Natural killer cell (primary cell): ENCODE measurements at regions not wholly inside any gene's neighbourhood (a gene's known extent, or its start where the extent isn't known, plus 50 kb on each side); places are given as distances from the start of the nearest gene placed in this dataset.

Experiments used
- ATAC-seq, 3 donors: fragments of 150-1000 bp in 2 of 3; fragments of 200-7000 bp in 1 of 3; cut with Tn5 transposase; 1 replicate in 1 of 3; 2 replicates in 2 of 3; pipeline ENCODE4 v1.10.0; 2021; ENCODE audit warnings: mild to moderate bottlenecking in 2 of 3, moderate library complexity in 2 of 3
- DNase-seq, 2 donors: peaks; one replicate each; pipeline versions ENCODE4 v3.0.0 to v3.0.0-alpha.2; 2013 to 2021; ENCODE audit warnings: mixed read lengths in 1 of 2
- H3K27ac ChIP-seq: one replicate; pipeline ENCODE4 v1.5.1; 2013; ENCODE audit warnings: mild to moderate bottlenecking, low read length
- H3K27me3 ChIP-seq: one replicate; pipeline ENCODE4 v1.6.1; 2013; ENCODE audit warnings: low read length; ENCODE audit not compliant: control insufficient read depth, insufficient read depth
- H3K36me3 ChIP-seq: one replicate; pipeline ENCODE4 v1.6.1; 2013; ENCODE audit warnings: low read length; ENCODE audit not compliant: control insufficient read depth, insufficient read depth
- H3K4me1 ChIP-seq: one replicate; pipeline ENCODE4 v1.6.1; 2013; ENCODE audit warnings: low read length; ENCODE audit not compliant: control insufficient read depth, insufficient read depth
- H3K4me3 ChIP-seq: one replicate; pipeline ENCODE4 v1.5.1; 2013; ENCODE audit warnings: low read length
- H3K9me3 ChIP-seq: one replicate; pipeline ENCODE4 v1.6.1; 2013; ENCODE audit warnings: low read length; ENCODE audit not compliant: control insufficient read depth, insufficient read depth
- H3K27ac Mint-ChIP-seq, 2 donors: one replicate each; pipeline ENCODE4 v1.8.0; 2022; ENCODE audit warnings: mild to moderate bottlenecking in 2 of 2, mixed read lengths in 2 of 2, moderate library complexity in 1 of 2
- H3K27me3 Mint-ChIP-seq, 2 donors: one replicate each; pipeline ENCODE4 v1.8.0; 2022; ENCODE audit warnings: low read depth in 2 of 2, mixed read lengths in 2 of 2
- H3K36me3 Mint-ChIP-seq: one replicate; pipeline ENCODE4 v1.8.0; 2022; ENCODE audit warnings: mixed read lengths
- H3K4me1 Mint-ChIP-seq, 2 donors: one replicate each; pipeline ENCODE4 v1.8.0; 2022; ENCODE audit warnings: mixed read lengths in 2 of 2
- H3K4me3 Mint-ChIP-seq: one replicate; pipeline ENCODE4 v1.8.0; 2022; ENCODE audit warnings: mild to moderate bottlenecking, moderate library complexity, mixed read lengths
- H3K9me3 Mint-ChIP-seq, 2 donors: one replicate each; pipeline ENCODE4 v1.8.0; 2022; ENCODE audit warnings: mixed read lengths in 2 of 2
- CTCF ChIP-seq: fragments of 200-600 bp; IDR thresholded peaks from one replicate; pipeline ENCODE4 v1.8.0; 2022; ENCODE audit warnings: antibody characterized with exemption
- WGBS: methylation state at CpG from one replicate; pipeline ENCODE4 v1.1.7; 2013; ENCODE audit warnings: missing lambda C conversion rate; ENCODE audit not compliant: insufficient coverage; 5-methylcytosine and 5-hydroxymethylcytosine counted together
- intact Hi-C: fragments of 100-400 bp; cut with micrococcal nuclease; formaldehyde crosslinking; loops from one replicate; pipeline ENCODE4 v1.14.2; 2022

GRCh38 chr16:17757808-17758207 lies 287.0 kb upstream of the XYLT1 start:
- WGBS, result 95% methylated on average over 4 of the region's 4 CpGs
- Mint-ChIP-seq H3K36me3 (no peaks in the 10 kb centered on the region), H3K4me1 (no peaks in the 10 kb centered on the region), H3K27ac (no peak overlapping the region), H3K4me3 (no peak overlapping the region), H3K9me3 (no peaks in the 10 kb centered on the region), H3K27me3 (peaks cover 2 to 17% of the 10 kb centered on the region in 2 donors)
- DNase-seq (no peak), ATAC-seq (no peak)
- Histone ChIP-seq H3K36me3 (no peaks in the 10 kb centered on the region), H3K4me3 (no peak overlapping the region), H3K27ac (no peak overlapping the region), H3K27me3 (no peaks in the 10 kb centered on the region), H3K4me1 (no peaks in the 10 kb centered on the region), H3K9me3 (no peaks in the 10 kb centered on the region)
- no peak for TF ChIP-seq CTCF
- intact Hi-C loops, result no loop called here

GRCh38 chr16:17755158-17755557 lies 284.4 kb upstream of the XYLT1 start:
- no peak for ATAC-seq
- H3K36me3 Mint-ChIP-seq, result no peaks in the 10 kb centered on the region

GRCh38 chr16:17753434-17753833 lies 282.7 kb upstream of the XYLT1 start:
- no peaks in the 10 kb centered on the region for H3K4me1 ChIP-seq
- intact Hi-C loops, result no loop called here
- H3K36me3 ChIP-seq, result no peaks in the 10 kb centered on the region
- 85% methylated on average over 6 of the region's 6 CpGs for WGBS
- peaks cover 3 to 4% of the 10 kb centered on the region in 2 donors for H3K9me3 Mint-ChIP-seq
- ATAC-seq (no peak), DNase-seq (no peak)
- no peaks in the 10 kb centered on the region for H3K9me3 ChIP-seq
- H3K27me3 ChIP-seq, result no peaks in the 10 kb centered on the region
- H3K36me3 Mint-ChIP-seq, result no peaks in the 10 kb centered on the region
- no peaks in the 10 kb centered on the region for H3K4me1 Mint-ChIP-seq
- H3K27me3 Mint-ChIP-seq, result peaks cover 7 to 8% of the 10 kb centered on the region in 2 donors
- no peak overlapping the region for H3K4me3 Mint-ChIP-seq
- H3K27ac Mint-ChIP-seq, result no peak overlapping the region
- no peak for TF ChIP-seq CTCF
- no peak overlapping the region for H3K4me3 ChIP-seq
- H3K27ac ChIP-seq, result no peak overlapping the region

More at GRCh38 chr16:17755158-17755557, 284.4 kb upstream of the XYLT1 start:
- H3K27ac Mint-ChIP-seq, result no peak overlapping the region
- H3K9me3 ChIP-seq, result no peaks in the 10 kb centered on the region
- no peak overlapping the region for H3K27ac ChIP-seq
- no peaks in the 10 kb centered on the region for H3K36me3 ChIP-seq
- no peaks in the 10 kb centered on the region for H3K4me1 Mint-ChIP-seq
- intact Hi-C loops, result no loop called here
- H3K4me1 ChIP-seq, result no peaks in the 10 kb centered on the region
- peaks cover 0 to 2% of the 10 kb centered on the region in 2 donors for H3K27me3 Mint-ChIP-seq
- H3K4me3 Mint-ChIP-seq, result no peak overlapping the region
- DNase-seq, result no peak
- H3K4me3 ChIP-seq, result no peak overlapping the region
- H3K27me3 ChIP-seq, result no peaks in the 10 kb centered on the region
- no peak for TF ChIP-seq CTCF
- no peaks in the 10 kb centered on the region for H3K9me3 Mint-ChIP-seq
- 82% methylated on average over 1 of the region's 1 CpG for WGBS

- ATAC-seq (no peak), DNase-seq (no peak)
- H3K4me3 Mint-ChIP-seq, result no peak overlapping the region
- H3K27me3 Mint-ChIP-seq, result peaks cover 8 to 12% of the 10 kb centered on the region in 2 donors
- Histone ChIP-seq H3K4me3 (no peak overlapping the region), H3K27me3 (no peaks in the 10 kb centered on the region), H3K27ac (no peak overlapping the region), H3K9me3 (no peaks in the 10 kb centered on the region), H3K4me1 (no peaks in the 10 kb centered on the region), H3K36me3 (no peaks in the 10 kb centered on the region)
- TF ChIP-seq CTCF, result no peak
- H3K4me1 Mint-ChIP-seq, result no peaks in the 10 kb centered on the region
- H3K9me3 Mint-ChIP-seq, result peaks cover 3 to 4% of the 10 kb centered on the region in 2 donors
- H3K27ac Mint-ChIP-seq, result no peak overlapping the region
- intact Hi-C loops, result no loop called here
- 95% methylated on average over 1 of the region's 1 CpG for WGBS
- H3K36me3 Mint-ChIP-seq, result no peaks in the 10 kb centered on the region
These were observed 278.9 kb upstream of the XYLT1 start for GRCh38 chr16:17749706-17750105.
